Thyroid gland (tissue), 4 donors: ENCODE measurements at regions not wholly inside any gene's neighbourhood (a gene's known extent, or its start where the extent isn't known, plus 50 kb on each side); places are given as distances from the start of the nearest gene placed in this dataset.

ENCODE experiments used
- DNase-seq, 2 donors: peaks; one replicate each; pipeline ENCODE4 v3.0.0-alpha.2; 2019
- H3K27ac ChIP-seq, 3 donors: fragments of 200-600 bp; sonication (generic); 1 replicate in 2 of 3; 2 replicates in 1 of 3; pipeline ENCODE4 v1.5.1; 2016 to 2019; ENCODE audit warnings: mild to moderate bottlenecking in 1 of 3, moderate library complexity in 1 of 3
- H3K27me3 ChIP-seq: fragments of 200-600 bp; sonication (generic); one replicate; pipeline ENCODE4 v1.5.1; 2019
- H3K36me3 ChIP-seq, 2 donors: fragments of 200-600 bp; sonication (generic); one replicate each; pipeline ENCODE4 v1.5.1; 2016 to 2019
- H3K4me1 ChIP-seq, 2 donors: fragments of 200-600 bp; sonication (generic); one replicate each; pipeline ENCODE4 v1.5.1; 2017 to 2019
- H3K4me3 ChIP-seq, 3 donors: fragments of 200-600 bp; sonication (generic); replicated peaks in 1 of 3; 1 replicate in 2 of 3; 2 replicates in 1 of 3; pipeline ENCODE4 v1.5.1; 2016; ENCODE audit warnings: mild to moderate bottlenecking in 1 of 3
- H3K9me3 ChIP-seq: fragments of 200-600 bp; sonication (generic); one replicate; pipeline ENCODE4 v1.5.1; 2017
- CTCF ChIP-seq, 6 experiments: fragments of 200-600 bp in 3 of 6; fragments of 450-650 bp in 3 of 6; sonication (generic) in 3 of 6; IDR thresholded peaks; one replicate each; pipeline ENCODE4 v1.5.1; 2016 to 2019; ENCODE audit warnings: antibody characterized with exemption in 6 of 6, mild to moderate bottlenecking in 2 of 6, inconsistent platforms in 1 of 6, moderate library complexity in 1 of 6
- POLR2A ChIP-seq, 2 donors: fragments of 450-650 bp; IDR thresholded peaks; one replicate each; pipeline ENCODE4 v1.6.1; 2017; ENCODE audit warnings: antibody characterized with exemption in 2 of 2, mild to moderate bottlenecking in 2 of 2, moderate library complexity in 1 of 2
- WGBS, 2 donors: methylation state at CpG; one replicate each; pipeline ENCODE4 v1.1.5; 2017; 5-methylcytosine and 5-hydroxymethylcytosine counted together
- intact Hi-C: fragments of 100-400 bp; cut with DNase I; formaldehyde crosslinking; loops from one replicate; pipeline ENCODE4 v1.15.1; 2023

GRCh38 chr6:6996124-6996523, 111.6 kb upstream of the RREB1 start:
- WGBS, 2 donors = 88 to 93% methylated on average over 2 of the region's 2 CpGs
- DNase-seq = no peak
- H3K27me3 ChIP-seq = no peaks in the 10 kb centered on the region
- no peaks in the 10 kb centered on the region for H3K36me3 ChIP-seq
- no peak overlapping the region for H3K4me3 ChIP-seq
- TF ChIP-seq POLR2A (IDR thresholded peaks at IDR 0.05) = no peak
- TF ChIP-seq CTCF (IDR thresholded peaks at IDR 0.05) = no peak
- H3K9me3 ChIP-seq = no peaks in the 10 kb centered on the region
- peaks cover 7 to 12% of the 10 kb centered on the region in 2 donors for H3K4me1 ChIP-seq
- intact Hi-C loops = no loop called here
- no peak overlapping the region for H3K27ac ChIP-seq

- intact Hi-C loops = no loop called here
- Histone ChIP-seq H3K9me3 (no peaks in the 10 kb centered on the region), H3K27ac (no peak overlapping the region), H3K36me3 (no peaks in the 10 kb centered on the region), H3K27me3 (no peaks in the 10 kb centered on the region), H3K4me3 (no peak overlapping the region), H3K4me1 (peaks cover 8 to 12% of the 10 kb centered on the region in 2 donors)
- no peak for DNase-seq
- TF ChIP-seq POLR2A (IDR thresholded peaks at IDR 0.05) (no peak), CTCF (IDR thresholded peaks at IDR 0.05) (no peak)
- 70 to 76% methylated on average over 11 of the region's 11 CpGs for whole genome bisulfite sequencing, 2 donors
Measured at GRCh38 chr6:6997263-6998193, 110.2 kb upstream of the RREB1 start.

GRCh38 chr6:6998194-6998569, 109.6 kb upstream of the RREB1 start:
- peaks cover 13% of the 10 kb centered on the region in 2 donors for H3K4me1 ChIP-seq
- H3K9me3 ChIP-seq = no peaks in the 10 kb centered on the region
- peak; percentile 22 for DNase-seq
- H3K4me3 ChIP-seq = no peak overlapping the region
- no peak overlapping the region for H3K27ac ChIP-seq
- TF ChIP-seq CTCF (IDR thresholded peaks at IDR 0.05) (no peak), POLR2A (IDR thresholded peaks at IDR 0.05) (no peak)
- WGBS, 2 donors = 34 to 37% methylated on average over 6 of the region's 6 CpGs
- H3K27me3 ChIP-seq = no peaks in the 10 kb centered on the region
- no peaks in the 10 kb centered on the region for H3K36me3 ChIP-seq
- intact Hi-C loops = no loop called here

GRCh38 chr6:7000825-7001777, 106.7 kb upstream of the RREB1 start:
- Histone ChIP-seq H3K27me3 (no peaks in the 10 kb centered on the region), H3K27ac (peak overlapping the region in 1 of 3 donors; percentile 34), H3K9me3 (no peaks in the 10 kb centered on the region), H3K4me1 (peaks cover 13 to 18% of the 10 kb centered on the region in 2 donors), H3K4me3 (no peak overlapping the region), H3K36me3 (no peaks in the 10 kb centered on the region)
- intact Hi-C loops = no loop called here
- 86 to 87% methylated on average over 3 of the region's 3 CpGs for WGBS, 2 donors
- TF ChIP-seq POLR2A (IDR thresholded peaks at IDR 0.05) (no peak), CTCF (IDR thresholded peaks at IDR 0.05) (peak in 2 of 6 experiments; percentile 22 to 32)
- DNase-seq = no peak
